HepG2 (cell line): ENCODE measurements at regions not wholly inside any gene's neighbourhood (a gene's known extent, or its start where the extent isn't known, plus 50 kb on each side); places are given as distances from the start of the nearest gene placed in this dataset.

Experiments
- ATAC-seq: fragments of 200-7000 bp; cut with Tn5 transposase; 3 replicates; pipeline ENCODE4 v1.9.1; 2020; ENCODE audit warnings: mild to moderate bottlenecking, moderate library complexity
- BruUV-seq: library from RNA; stranded (reverse); fragments of 400-500 nt; replicated peaks from 2 replicates; lab custom pipeline; 2021; lab: Mats Ljungman, UMichigan
- CTCF ChIA-PET: fragments of 300-600 bp; formaldehyde crosslinking; extraction: SDS; loops from one replicate; lab custom pipeline; 2021; ENCODE audit warnings: low total read pairs, inconsistent platforms, low intra/inter-chr PET ratio; lab: Yijun Ruan, JAX
- POLR2A ChIA-PET: fragments of 350-600 bp; sonication (Branson Sonifier 250); formaldehyde crosslinking; loops from one replicate; lab custom pipeline; 2020; ENCODE audit warnings: antibody characterized with exemption, inconsistent platforms; lab: Yijun Ruan, JAX
- DNase-seq: peaks from one replicate; pipeline ENCODE4 v3.0.0-alpha.2; 2015; ENCODE audit warnings: low spot score
- FAIRE-seq: peaks from 3 replicates; lab custom pipeline; 2011; peaks lifted over from hg19 to GRCh38; lab: Jason Lieb, UNC
- H2AFZ ChIP-seq: one replicate; pipeline ENCODE4 v1.6.1; 2011; ENCODE audit warnings: low read length, inconsistent platforms
- H3K27ac ChIP-seq: fragments of 300-600 bp; 3 replicates; pipeline ENCODE4 v1.8.0; 2011; ENCODE audit warnings: mixed run types, mild to moderate bottlenecking, mixed read lengths, low read length, inconsistent platforms; ENCODE audit not compliant: insufficient read depth; ENCODE audit errors: extremely low read length
- H3K27me3 ChIP-seq, 2 experiments: fragments of 200-600 bp in 1 of 2; 2 replicates in 1 of 2; 3 replicates in 1 of 2; pipeline versions ENCODE4 v1.6.0 to v1.8.0; 2011; ENCODE audit warnings: low read length in 2 of 2, mild to moderate bottlenecking in 2 of 2, moderate library complexity in 2 of 2, inconsistent platforms in 1 of 2; ENCODE audit not compliant: insufficient read depth in 2 of 2, control insufficient read depth in 1 of 2
- H3K36me3 ChIP-seq, 2 experiments: fragments of 200-600 bp in 1 of 2; replicated peaks in 1 of 2; 2 replicates in 1 of 2; 3 replicates in 1 of 2; pipeline versions ENCODE4 v1.5.1 to v1.8.0; 2011; ENCODE audit warnings: low read length in 2 of 2, inconsistent platforms in 1 of 2; ENCODE audit not compliant: insufficient read depth in 2 of 2, control insufficient read depth in 1 of 2
- H3K4me1 ChIP-seq: 2 replicates; pipeline ENCODE4 v1.5.1; 2012; ENCODE audit warnings: low read length, inconsistent platforms; ENCODE audit not compliant: insufficient read depth
- H3K4me2 ChIP-seq: 2 replicates; pipeline ENCODE4 v1.6.0; 2011; ENCODE audit warnings: low read depth, low read length, inconsistent platforms
- H3K4me3 ChIP-seq, 3 experiments: fragments of 200-600 bp in 1 of 3; sonication (generic), shearing (Covaris generic) in 1 of 3; replicated peaks in 1 of 3; 2 replicates each; pipeline ENCODE4 v1.5.1; 2011 to 2016; ENCODE audit warnings: low read length in 3 of 3, inconsistent platforms in 2 of 3, low read depth in 2 of 3, mild to moderate bottlenecking in 2 of 3, control low read depth in 1 of 3, mixed read lengths in 1 of 3; ENCODE audit not compliant: insufficient read depth in 1 of 3
- H3K79me2 ChIP-seq: one replicate; pipeline ENCODE4 v1.6.1; 2011; ENCODE audit warnings: low read length, inconsistent platforms; ENCODE audit not compliant: insufficient read depth
- H3K9ac ChIP-seq: 2 replicates; pipeline ENCODE4 v1.6.0; 2011; ENCODE audit warnings: mild to moderate bottlenecking, low read depth, low read length, inconsistent platforms; ENCODE audit not compliant: insufficient read depth
- H3K9me3 ChIP-seq: 2 replicates; pipeline ENCODE4 v1.5.1; 2012; ENCODE audit warnings: mild to moderate bottlenecking, low read length
- H4K20me1 ChIP-seq: 2 replicates; pipeline ENCODE4 v1.6.0; 2011; ENCODE audit warnings: inconsistent platforms, mild to moderate bottlenecking, low read length, moderate library complexity; ENCODE audit not compliant: insufficient read depth
- FOXA3 ChIP-seq: IDR thresholded peaks from 2 replicates; pipeline ENCODE4 v1.6.1; 2016; ENCODE audit warnings: missing genetic modification reagents, missing compliant biosample characterization
- GFI1 ChIP-seq: sonication (generic); formaldehyde crosslinking; IDR thresholded peaks from 2 replicates; pipeline ENCODE4 v1.5.0; 2020; ENCODE audit warnings: missing genetic modification reagents, mild to moderate bottlenecking, borderline replicate concordance
- KLF11 ChIP-seq: IDR thresholded peaks from 2 replicates; pipeline ENCODE4 v1.6.1; 2016; ENCODE audit warnings: missing compliant biosample characterization
- KLF6 ChIP-seq: IDR thresholded peaks from 2 replicates; pipeline ENCODE4 v1.8.0; 2016; ENCODE audit warnings: missing biosample characterization, missing genetic modification reagents
- MTF1 ChIP-seq: sonication (generic); formaldehyde crosslinking; IDR thresholded peaks from 2 replicates; pipeline ENCODE4 v1.5.0; 2020; ENCODE audit warnings: missing genetic modification reagents
- NKX3-1 ChIP-seq: sonication (generic); formaldehyde crosslinking; IDR thresholded peaks from 2 replicates; pipeline ENCODE4 v1.5.0; 2020; ENCODE audit warnings: missing genetic modification reagents
- PRMT3 ChIP-seq: sonication (generic); formaldehyde crosslinking; IDR thresholded peaks from 2 replicates; pipeline ENCODE4 v1.8.1; 2022; ENCODE audit warnings: low read depth, mild to moderate bottlenecking, moderate library complexity, missing genetic modification reagents, borderline replicate concordance
- RFX3 ChIP-seq: IDR thresholded peaks from 2 replicates; pipeline ENCODE4 v1.6.1; 2016; ENCODE audit warnings: missing biosample characterization, missing genetic modification reagents
- SMARCE1 ChIP-seq: fragments of 450-650 bp; IDR thresholded peaks from 2 replicates; pipeline ENCODE4 v1.6.1; 2017; ENCODE audit warnings: borderline replicate concordance
- ZFP90 ChIP-seq: sonication (generic); formaldehyde crosslinking; IDR thresholded peaks from 2 replicates; pipeline ENCODE4 v1.8.0; 2022; ENCODE audit warnings: missing genetic modification reagents, mild to moderate bottlenecking, inconsistent platforms, borderline replicate concordance
- ZKSCAN5 ChIP-seq: sonication (generic); formaldehyde crosslinking; IDR thresholded peaks from 2 replicates; pipeline ENCODE4 v1.5.1; 2020; ENCODE audit warnings: mild to moderate bottlenecking, missing genetic modification reagents
- ZNF142 ChIP-seq: sonication (generic); formaldehyde crosslinking; IDR thresholded peaks from 2 replicates; pipeline ENCODE4 v1.4.0; 2020; ENCODE audit warnings: missing genetic modification reagents
- ZNF33A ChIP-seq: sonication (generic); formaldehyde crosslinking; IDR thresholded peaks from 2 replicates; pipeline ENCODE4 v1.5.1; 2020; ENCODE audit warnings: missing genetic modification reagents, mild to moderate bottlenecking, moderate library complexity, borderline replicate concordance
- ZNF746 ChIP-seq: sonication (generic); formaldehyde crosslinking; IDR thresholded peaks from 2 replicates; pipeline ENCODE4 v1.8.0; 2022; ENCODE audit warnings: mild to moderate bottlenecking, missing genetic modification reagents
- WGBS: methylation state at CpG from one replicate; pipeline ENCODE4 v1.1.6; 2017; ENCODE audit warnings: low lambda C conversion rate; 5-methylcytosine and 5-hydroxymethylcytosine counted together
- in situ Hi-C: cut with HindIII; loops from 2 replicates; pipeline ENCODE4 v1.10.0; 2017; ENCODE audit warnings: low pct_unique_long_range_greater_than_20kb; ENCODE audit not compliant: extremely low pct_ligation_motif_present
- intact Hi-C: fragments of 100-400 bp; cut with micrococcal nuclease; formaldehyde crosslinking; loops from one replicate; pipeline ENCODE4 v1.10.0; 2022; ENCODE audit not compliant: unreplicated experiment

GRCh38 chr6:134478764-134479399 is 161.0 kb upstream of the SGK1 start:
- Histone ChIP-seq H2AFZ (no peak overlapping the region), H4K20me1 (no peaks in the 10 kb centered on the region), H3K4me2 (no peak overlapping the region), H3K4me1 (no peaks in the 10 kb centered on the region), H3K9ac (no peak overlapping the region), H3K27me3 (no peaks in the 10 kb centered on the region), H3K27ac (no peak overlapping the region), H3K36me3 (no peaks in the 10 kb centered on the region), H3K79me2 (no peaks in the 10 kb centered on the region), H3K4me3 (no peak overlapping the region), H3K9me3 (no peaks in the 10 kb centered on the region)
- 42% methylated on average over 2 of the region's 2 CpGs for WGBS
- ATAC-seq (no peak), FAIRE-seq (no peak), DNase-seq (no peak)
- BruUV-seq, result no TSS peak
- ChIA-PET CTCF (no interaction called here), POLR2A (no interaction called here)
- no peak for TF ChIP-seq ZNF33A (CRISPR knock-in tag)
- TF ChIP-seq ZKSCAN5, result no peak
- no peak for TF ChIP-seq ZNF746 (CRISPR knock-in tag)
- no peak for TF ChIP-seq ZFP90 (CRISPR knock-in tag)
- in situ Hi-C loops (no loop called here), intact Hi-C loops (no loop called here)

GRCh38 chr6:134477991-134478635 is 160.2 kb upstream of the SGK1 start:
- FAIRE-seq (no peak), ATAC-seq (no peak), DNase-seq (no peak)
- no peaks in the 10 kb centered on the region for H3K9me3 ChIP-seq
- intact Hi-C loops (no loop called here), in situ Hi-C loops (no loop called here)
- H2AFZ ChIP-seq, result no peak overlapping the region
- H3K4me1 ChIP-seq, result no peaks in the 10 kb centered on the region
- H3K4me3 ChIP-seq, result no peak overlapping the region
- H3K4me2 ChIP-seq, result no peak overlapping the region
- no TSS peak for BruUV-seq
- H4K20me1 ChIP-seq, result no peaks in the 10 kb centered on the region
- H3K36me3 ChIP-seq, result no peaks in the 10 kb centered on the region
- WGBS, result 43% methylated on average over 8 of the region's 8 CpGs
- ChIA-PET CTCF (no interaction called here), POLR2A (no interaction called here)
- H3K79me2 ChIP-seq, result no peaks in the 10 kb centered on the region
- no peaks in the 10 kb centered on the region for H3K27me3 ChIP-seq
- H3K27ac ChIP-seq, result no peak overlapping the region
- no peak overlapping the region for H3K9ac ChIP-seq
- TF ChIP-seq GFI1 (CRISPR knock-in tag), result no peak
- TF ChIP-seq PRMT3 (CRISPR knock-in tag), result no peak
- TF ChIP-seq KLF6 (CRISPR knock-in tag), result no peak
- no peak for TF ChIP-seq RFX3 (CRISPR knock-in tag)
- TF ChIP-seq NKX3-1, result no peak
- TF ChIP-seq KLF11, result no peak
- no peak for TF ChIP-seq FOXA3 (CRISPR knock-in tag)
- no peak for TF ChIP-seq ZNF142 (CRISPR knock-in tag)
- TF ChIP-seq MTF1, result no peak
- no peak for TF ChIP-seq SMARCE1
